ENCODE measurements at regions not wholly inside any gene's neighbourhood (a gene's known extent, or its start where the extent isn't known, plus 50 kb on each side); places are given as distances from the start of the nearest gene placed in this dataset.
"Not testable (repeated sequence)": the region's sequence is repeated elsewhere in the genome, so short reads cannot be mapped to it uniquely, and the experiment has no call there.

DNA sequence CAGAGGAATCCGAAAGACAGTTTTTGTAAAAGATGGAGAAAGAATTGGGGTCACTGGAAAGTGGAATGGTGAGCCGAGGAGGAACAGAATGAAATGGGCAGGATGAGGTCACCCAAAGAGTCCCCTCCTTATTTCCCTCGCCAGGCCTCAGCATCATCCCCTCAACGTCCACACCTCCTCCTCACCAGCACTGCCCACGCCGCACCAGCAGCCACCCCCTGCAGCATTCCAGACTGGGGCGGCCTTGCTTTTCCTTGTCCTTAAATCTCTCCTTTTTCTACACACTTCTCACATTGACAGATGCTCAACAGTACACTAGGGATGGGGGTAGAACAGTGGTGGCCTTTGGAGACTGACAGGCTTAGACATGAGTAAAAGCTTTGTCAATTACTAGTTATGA lies 363.1 kb upstream of the NOX3 start:
- Histone ChIP-seq H3K4me3 (ENCODE audit: low read depth, low read length) (no peak overlapping the region), H3K27me3 (ENCODE audit: control insufficient read depth, insufficient read depth, low read length) (no peaks in the 10 kb centered on the region), H3K36me3 (ENCODE audit: control insufficient read depth, insufficient read depth, low read length) (no peaks in the 10 kb centered on the region)
- DNase-seq (ENCODE audit: low read depth) (no peak), FAIRE-seq (no peak)
- no peak for TF ChIP-seq CTCF (IDR thresholded peaks at IDR 0.05; ENCODE audit: insufficient read depth, low read length, severe bottlenecking)

DNA sequence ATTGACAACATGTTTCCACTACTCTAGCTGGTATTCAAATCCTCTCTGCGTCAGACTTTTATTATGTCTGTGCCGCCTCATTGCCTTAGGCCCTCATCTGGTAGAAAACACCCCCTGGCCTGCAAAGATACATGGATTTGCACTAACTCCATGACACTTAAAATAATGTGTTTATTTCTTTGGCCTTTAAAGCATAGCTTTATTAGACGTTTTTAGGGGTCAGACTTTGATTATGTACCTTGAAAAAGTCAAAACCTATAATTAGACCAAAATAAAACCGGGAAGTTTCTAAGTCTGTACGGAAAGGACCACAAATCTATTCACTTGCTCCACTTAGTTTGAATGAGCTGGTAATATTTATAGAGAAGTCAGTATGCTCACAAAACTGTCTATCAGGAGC lies 357.9 kb upstream of the NOX3 start:
- no peak for TF ChIP-seq CTCF (IDR thresholded peaks at IDR 0.05; ENCODE audit: insufficient read depth, low read length, severe bottlenecking)
- Histone ChIP-seq H3K27me3 (ENCODE audit: control insufficient read depth, insufficient read depth, low read length) (no peaks in the 10 kb centered on the region), H3K36me3 (ENCODE audit: control insufficient read depth, insufficient read depth, low read length) (no peaks in the 10 kb centered on the region), H3K4me3 (ENCODE audit: low read depth, low read length) (no peak overlapping the region)
- DNase-seq (ENCODE audit: low read depth) (no peak), FAIRE-seq (no peak)

DNA sequence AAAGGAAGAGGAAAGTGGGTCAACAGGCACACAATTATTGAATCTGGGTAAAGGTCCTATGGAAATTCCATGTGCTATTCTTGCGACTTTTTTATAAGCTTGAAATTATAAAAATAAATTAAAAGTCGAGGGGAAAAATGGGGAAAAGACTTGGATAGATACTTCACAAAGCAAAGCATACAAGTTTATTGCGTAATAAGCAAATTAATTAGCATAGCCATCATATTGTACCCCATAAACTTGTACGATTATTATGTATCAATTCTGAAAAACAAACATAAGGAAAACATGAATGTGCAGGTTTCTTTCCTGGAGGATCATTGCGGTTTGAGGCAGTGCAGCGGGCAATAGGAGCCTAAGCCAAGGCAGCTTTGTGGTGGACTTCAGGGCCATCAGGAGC lies 351.6 kb upstream of the NOX3 start:
- TF ChIP-seq CTCF (IDR thresholded peaks at IDR 0.05; ENCODE audit: insufficient read depth, low read length, severe bottlenecking): no peak
- no peak for FAIRE-seq
- DNase-seq (ENCODE audit: low read depth): no peak
- Histone ChIP-seq H3K36me3 (ENCODE audit: control insufficient read depth, insufficient read depth, low read length) (no peaks in the 10 kb centered on the region), H3K27me3 (ENCODE audit: control insufficient read depth, insufficient read depth, low read length) (no peaks in the 10 kb centered on the region), H3K4me3 (ENCODE audit: low read depth, low read length) (no peak overlapping the region)

DNA sequence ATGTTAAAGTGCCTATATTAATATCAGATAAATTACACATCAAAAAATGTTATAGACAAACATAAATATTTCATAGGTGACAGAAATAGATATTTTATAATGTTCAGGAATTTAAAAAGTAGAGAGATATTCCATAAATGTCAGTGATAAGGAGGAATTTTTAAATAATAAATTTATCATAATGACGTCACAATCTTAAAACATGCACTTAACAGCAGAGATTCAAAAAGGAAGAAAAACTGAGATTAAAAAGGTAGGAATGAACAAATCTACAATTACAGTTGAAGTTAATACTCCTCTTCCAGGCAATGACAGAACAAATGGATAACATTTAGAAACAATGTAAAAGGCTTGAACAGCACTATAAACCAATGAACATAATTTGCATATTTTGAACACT lies 345.4 kb upstream of the NOX3 start:
- DNase-seq (ENCODE audit: low read depth) (no peak), FAIRE-seq (no peak)
- no peak for TF ChIP-seq CTCF (IDR thresholded peaks at IDR 0.05; ENCODE audit: insufficient read depth, low read length, severe bottlenecking)
- H3K36me3 ChIP-seq (ENCODE audit: control insufficient read depth, insufficient read depth, low read length): no peaks in the 10 kb centered on the region
- no peak overlapping the region for H3K4me3 ChIP-seq (ENCODE audit: low read depth, low read length)
- H3K27me3 ChIP-seq (ENCODE audit: control insufficient read depth, insufficient read depth, low read length): no peaks in the 10 kb centered on the region

- not testable (repeated sequence) for H3K36me3 ChIP-seq (ENCODE audit: control insufficient read depth, insufficient read depth, low read length); H3K27me3 ChIP-seq (ENCODE audit: control insufficient read depth, insufficient read depth, low read length); FAIRE-seq; H3K4me3 ChIP-seq (ENCODE audit: low read depth, low read length)
- peak; percentile 50 for DNase-seq (ENCODE audit: low read depth)
Measured at GRCh38 chr6:155798876-155799275, 343.2 kb upstream of the NOX3 start.

DNA sequence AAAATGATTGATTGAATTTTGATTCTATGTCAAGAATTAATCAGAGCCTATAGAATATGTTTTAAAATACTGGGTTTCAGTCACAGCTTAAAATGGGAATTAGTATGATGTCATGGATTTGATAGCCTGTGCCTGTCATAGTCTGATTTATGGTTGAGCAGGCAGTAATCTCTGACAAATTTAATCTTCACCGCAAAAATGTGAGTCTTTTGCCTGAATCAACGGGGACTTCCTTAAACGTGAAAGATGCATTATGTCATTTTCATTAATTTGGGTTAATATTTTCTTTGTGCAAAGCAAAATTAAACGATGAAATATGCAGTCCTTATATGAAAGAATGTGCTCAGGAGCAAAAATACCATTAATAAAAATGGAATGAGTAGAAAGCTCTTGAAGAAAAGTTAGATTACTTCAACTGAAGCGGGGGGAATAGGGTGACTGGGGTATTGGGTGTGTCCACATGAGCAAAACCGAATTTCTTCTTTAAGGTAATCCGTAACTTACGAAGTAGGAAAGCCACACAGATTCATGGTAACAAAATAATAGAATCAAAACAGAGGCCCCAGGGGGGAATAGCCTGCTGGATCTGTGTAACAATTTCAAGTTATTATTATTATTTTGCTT lies 339.6 kb upstream of the NOX3 start:
- TF ChIP-seq CTCF (IDR thresholded peaks at IDR 0.05; ENCODE audit: insufficient read depth, low read length, severe bottlenecking): no peak
- no peak overlapping the region for H3K4me3 ChIP-seq (ENCODE audit: low read depth, low read length)
- H3K36me3 ChIP-seq (ENCODE audit: control insufficient read depth, insufficient read depth, low read length): no peaks in the 10 kb centered on the region
- no peak for DNase-seq (ENCODE audit: low read depth)
- H3K27me3 ChIP-seq (ENCODE audit: control insufficient read depth, insufficient read depth, low read length): no peaks in the 10 kb centered on the region
- no peak for FAIRE-seq
